ENCODE measurements at regions not wholly inside any gene's neighbourhood (a gene's known extent, or its start where the extent isn't known, plus 50 kb on each side); places are given as distances from the start of the nearest gene placed in this dataset.
"Not testable (repeated sequence)": the region's sequence is repeated elsewhere in the genome, so short reads cannot be mapped to it uniquely, and the experiment has no call there.

DNA sequence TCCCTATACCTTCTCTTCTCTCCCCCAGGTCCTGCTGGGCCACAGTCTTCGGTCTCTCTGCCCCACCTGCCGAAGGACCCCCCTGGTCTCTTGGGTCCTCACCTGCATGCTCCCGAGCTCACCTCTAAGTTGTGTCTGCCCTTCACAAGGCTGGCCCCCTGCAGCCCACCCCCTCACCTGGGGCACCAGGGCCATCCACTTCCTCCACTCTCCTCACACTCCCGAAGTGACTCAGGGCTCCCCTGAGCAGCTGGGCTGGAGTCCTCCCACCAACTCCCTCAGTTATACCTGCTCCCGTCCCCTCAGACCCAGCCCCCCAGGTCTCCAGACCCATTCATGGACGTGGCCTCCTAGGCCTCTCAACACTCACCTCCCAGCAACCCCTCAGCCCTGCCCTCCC is 822.0 kb downstream of the KCNJ18 start:
- CTCF ChIA-PET, result no interaction called here
- POLR2A ChIA-PET, result no interaction called here
- Histone ChIP-seq H3K27ac (ENCODE audit: low read depth, low read length) (no peak overlapping the region), H3K36me3 (ENCODE audit: insufficient read depth, low read length) (no peaks in the 10 kb centered on the region), H3K27me3 (ENCODE audit: insufficient read depth, low read length, poor library complexity, severe bottlenecking) (no peaks in the 10 kb centered on the region), H3K9me3 (ENCODE audit: low read length) (no peaks in the 10 kb centered on the region), H3K4me3 (ENCODE audit: low read length) (no peak overlapping the region), H3K4me1 (ENCODE audit: insufficient read depth, low read length) (no peaks in the 10 kb centered on the region)
- Mint-ChIP-seq H3K27ac (no peak overlapping the region), H3K27me3 (peaks cover 0 to 3% of the 10 kb centered on the region in 2 donors), H3K4me3 (no peak overlapping the region), H3K4me1 (no peaks in the 10 kb centered on the region), H3K36me3 (no peaks in the 10 kb centered on the region), H3K9me3 (peaks cover 0 to 22% (median 17%) of the 10 kb centered on the region in 5 donors)
- no peak for DNase-seq

DNA sequence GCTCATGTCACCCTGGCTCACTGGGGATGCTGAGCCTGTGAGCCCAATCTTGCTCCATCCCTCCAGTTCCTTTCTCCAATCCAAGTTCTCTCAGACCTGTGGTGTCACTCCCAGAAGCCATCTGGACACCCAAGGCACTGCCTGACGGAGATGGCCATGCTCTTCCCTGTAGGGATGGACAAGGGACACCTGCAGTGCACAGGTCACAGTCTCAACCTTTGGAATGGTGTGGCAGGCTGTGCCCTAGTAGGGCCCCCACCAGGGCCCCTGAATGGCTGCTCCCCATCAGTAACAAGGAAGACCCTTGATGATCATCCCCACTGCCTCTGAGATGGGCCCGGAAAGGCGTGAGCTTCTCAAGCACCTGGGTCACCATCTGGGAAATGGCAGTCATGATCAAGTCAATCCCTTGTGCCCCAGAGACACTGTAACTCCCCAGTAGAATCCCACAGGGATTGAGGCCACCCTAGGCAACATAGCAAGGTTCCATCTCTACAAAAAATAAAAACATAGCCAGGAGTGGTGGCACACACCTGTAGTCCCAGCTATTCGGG is 822.5 kb downstream of the KCNJ18 start:
- CTCF ChIA-PET, result no interaction called here
- peaks cover 0 to 22% (median 17%) of the 10 kb centered on the region in 5 donors for H3K9me3 Mint-ChIP-seq
- H3K9me3 ChIP-seq (ENCODE audit: low read length), result no peaks in the 10 kb centered on the region

DNA sequence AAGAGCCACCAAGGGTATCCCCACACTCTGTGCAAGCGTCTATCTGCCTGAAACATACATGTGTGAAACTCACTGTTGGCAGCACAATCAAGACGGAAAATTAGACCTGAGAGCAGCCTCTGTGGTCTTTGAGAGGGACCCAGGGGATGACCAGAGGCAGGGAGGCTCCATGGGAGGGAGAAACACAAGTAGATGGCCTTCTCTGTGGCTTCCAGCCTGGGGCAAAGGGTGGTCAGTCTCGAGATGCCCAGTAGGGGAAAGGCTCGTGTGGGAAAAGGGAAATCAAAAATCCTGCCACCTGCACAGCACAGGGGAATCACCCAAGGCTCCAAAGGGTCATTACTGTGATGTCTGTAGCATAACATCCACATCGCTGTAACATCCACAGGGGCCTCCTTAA is 823.3 kb downstream of the KCNJ18 start:
- peaks cover 0 to 3% of the 10 kb centered on the region in 2 donors for H3K27me3 Mint-ChIP-seq
- Histone ChIP-seq H3K4me3 (ENCODE audit: low read length) (no peak overlapping the region), H3K4me1 (ENCODE audit: insufficient read depth, low read length) (no peaks in the 10 kb centered on the region), H3K9me3 (ENCODE audit: low read length) (no peaks in the 10 kb centered on the region), H3K36me3 (ENCODE audit: insufficient read depth, low read length) (no peaks in the 10 kb centered on the region), H3K27me3 (ENCODE audit: insufficient read depth, low read length, poor library complexity, severe bottlenecking) (no peaks in the 10 kb centered on the region), H3K27ac (ENCODE audit: low read depth, low read length) (no peak overlapping the region)
- no peaks in the 10 kb centered on the region for H3K36me3 Mint-ChIP-seq
- H3K9me3 Mint-ChIP-seq, result peaks cover 0 to 22% (median 17%) of the 10 kb centered on the region in 5 donors
- H3K4me3 Mint-ChIP-seq, result no peak overlapping the region
- ChIA-PET CTCF (no interaction called here), POLR2A (no interaction called here)
- no peaks in the 10 kb centered on the region for H3K4me1 Mint-ChIP-seq
- no peak overlapping the region for H3K27ac Mint-ChIP-seq
- DNase-seq, result no peak

More for the DNA sequence above, 822.5 kb downstream of the KCNJ18 start:
- Histone ChIP-seq H3K36me3 (ENCODE audit: insufficient read depth, low read length) (no peaks in the 10 kb centered on the region), H3K4me3 (ENCODE audit: low read length) (no peak overlapping the region), H3K4me1 (ENCODE audit: insufficient read depth, low read length) (no peaks in the 10 kb centered on the region), H3K27ac (ENCODE audit: low read depth, low read length) (no peak overlapping the region), H3K27me3 (ENCODE audit: insufficient read depth, low read length, poor library complexity, severe bottlenecking) (no peaks in the 10 kb centered on the region)
- no peak overlapping the region for H3K27ac Mint-ChIP-seq
- H3K36me3 Mint-ChIP-seq, result no peaks in the 10 kb centered on the region
- peaks cover 0 to 3% of the 10 kb centered on the region in 2 donors for H3K27me3 Mint-ChIP-seq
- no peak overlapping the region for H3K4me3 Mint-ChIP-seq
- no peak for DNase-seq
- POLR2A ChIA-PET, result no interaction called here
- no peaks in the 10 kb centered on the region for H3K4me1 Mint-ChIP-seq

DNA sequence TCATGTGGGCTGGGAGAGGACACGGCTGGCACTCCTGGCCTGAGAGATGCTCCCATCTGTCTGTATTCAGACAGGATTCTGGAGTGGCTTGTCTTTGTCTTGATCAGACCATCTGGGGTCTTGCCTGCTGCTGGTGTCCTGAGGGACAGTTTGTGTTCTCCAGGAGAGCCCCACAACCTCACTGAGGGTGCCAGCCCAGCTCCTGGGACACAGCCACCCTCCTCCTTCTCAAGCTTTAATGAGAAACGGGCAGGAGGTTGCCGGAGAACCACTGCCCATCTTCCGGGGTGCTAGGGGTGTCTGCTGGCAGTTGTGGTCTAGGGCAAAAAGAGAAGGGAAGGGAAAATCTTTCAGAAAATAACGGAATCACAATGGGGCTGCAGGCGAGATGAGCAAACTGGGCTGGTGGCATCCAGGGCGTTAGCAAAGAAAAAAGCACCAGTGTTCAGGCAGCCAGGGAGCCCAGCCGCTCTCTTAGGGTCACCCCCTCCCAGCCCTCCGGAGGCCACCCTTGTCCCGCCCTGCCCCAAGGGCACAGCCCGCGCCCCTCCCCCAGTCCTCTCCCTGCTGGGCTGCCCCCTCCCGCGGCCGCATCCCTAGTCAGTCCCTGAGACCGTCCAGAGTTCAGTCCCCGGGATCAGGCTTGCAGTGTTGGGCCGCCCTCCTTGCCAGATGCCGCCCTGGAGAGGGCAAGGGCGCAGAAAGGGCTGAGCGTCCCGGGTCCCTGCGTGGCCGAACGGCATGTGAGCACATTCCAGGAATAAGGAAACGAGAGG is 824.7 kb downstream of the KCNJ18 start:
- Histone ChIP-seq H3K27me3 (ENCODE audit: insufficient read depth, low read length, poor library complexity, severe bottlenecking) (no peaks in the 10 kb centered on the region), H3K4me1 (ENCODE audit: insufficient read depth, low read length) (no peaks in the 10 kb centered on the region), H3K27ac (ENCODE audit: low read depth, low read length) (no peak overlapping the region), H3K9me3 (ENCODE audit: low read length) (no peaks in the 10 kb centered on the region), H3K4me3 (ENCODE audit: low read length) (no peak overlapping the region), H3K36me3 (ENCODE audit: insufficient read depth, low read length) (no peaks in the 10 kb centered on the region)
- H3K27ac Mint-ChIP-seq, result no peak overlapping the region
- no peak for DNase-seq
- H3K4me1 Mint-ChIP-seq, result no peaks in the 10 kb centered on the region
- H3K36me3 Mint-ChIP-seq, result no peaks in the 10 kb centered on the region
- H3K27me3 Mint-ChIP-seq, result peaks cover 0 to 3% of the 10 kb centered on the region in 2 donors
- CTCF ChIA-PET, result no interaction called here
- POLR2A ChIA-PET, result no interaction called here
- H3K4me3 Mint-ChIP-seq, result no peak overlapping the region
- peaks cover 0 to 22% (median 12%) of the 10 kb centered on the region in 5 donors for H3K9me3 Mint-ChIP-seq

DNA sequence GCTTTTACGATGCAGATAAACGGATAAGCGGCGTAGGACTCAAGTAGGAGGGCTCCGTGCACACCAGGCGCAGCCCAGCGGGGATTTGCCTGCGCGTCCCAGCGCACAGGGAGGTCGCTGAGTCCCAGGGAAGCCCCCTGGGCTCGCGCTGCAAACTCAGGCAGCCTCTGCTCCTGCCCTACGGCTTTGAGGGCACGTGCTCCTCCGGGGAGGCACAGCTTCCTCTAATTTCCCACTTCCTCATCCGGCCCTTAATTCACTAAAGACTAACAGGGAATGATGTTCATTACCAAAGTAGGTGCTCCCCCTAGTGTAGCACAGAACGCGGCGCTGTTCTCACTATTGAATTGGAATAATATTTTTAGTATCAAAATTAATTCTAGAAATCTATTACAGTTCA is 825.4 kb downstream of the KCNJ18 start:
- Mint-ChIP-seq H3K27me3 (peaks cover 0 to 3% of the 10 kb centered on the region in 2 donors), H3K4me3 (no peak overlapping the region), H3K36me3 (no peaks in the 10 kb centered on the region), H3K4me1 (no peaks in the 10 kb centered on the region), H3K9me3 (peaks cover 0 to 21% (median 12%) of the 10 kb centered on the region in 5 donors), H3K27ac (no peak overlapping the region)
- Histone ChIP-seq H3K9me3 (ENCODE audit: low read length) (no peaks in the 10 kb centered on the region), H3K27me3 (ENCODE audit: insufficient read depth, low read length, poor library complexity, severe bottlenecking) (no peaks in the 10 kb centered on the region), H3K4me1 (ENCODE audit: insufficient read depth, low read length) (no peaks in the 10 kb centered on the region), H3K27ac (ENCODE audit: low read depth, low read length) (no peak overlapping the region), H3K36me3 (ENCODE audit: insufficient read depth, low read length) (no peaks in the 10 kb centered on the region), H3K4me3 (ENCODE audit: low read length) (no peak overlapping the region)
- POLR2A ChIA-PET, result no interaction called here
- CTCF ChIA-PET, result no interaction called here
- DNase-seq, result no peak

DNA sequence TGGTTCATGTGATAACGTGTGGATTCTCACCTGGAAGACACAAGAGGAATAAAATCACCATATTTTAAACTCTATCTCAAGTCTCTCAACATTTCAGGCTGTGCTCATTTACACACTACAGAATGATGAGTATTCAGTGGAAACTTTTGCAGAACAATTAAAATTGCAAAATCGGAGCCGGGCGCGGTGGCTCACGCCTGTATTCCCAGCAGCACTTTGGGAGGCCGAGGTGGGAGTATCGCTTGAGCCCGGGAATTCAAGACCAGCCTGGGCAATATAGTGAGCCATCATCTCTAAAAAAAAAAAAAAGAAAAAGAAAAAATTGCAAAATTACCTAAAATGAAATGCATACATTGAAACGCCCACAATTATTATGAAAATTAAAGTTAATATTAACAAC is 825.9 kb downstream of the KCNJ18 start:
- Histone ChIP-seq H3K4me1 (ENCODE audit: insufficient read depth, low read length) (no peaks in the 10 kb centered on the region), H3K27me3 (ENCODE audit: insufficient read depth, low read length, poor library complexity, severe bottlenecking) (no peaks in the 10 kb centered on the region), H3K36me3 (ENCODE audit: insufficient read depth, low read length) (no peaks in the 10 kb centered on the region), H3K9me3 (ENCODE audit: low read length) (no peaks in the 10 kb centered on the region), H3K27ac (ENCODE audit: low read depth, low read length) (no peak overlapping the region), H3K4me3 (ENCODE audit: low read length) (no peak overlapping the region)
- no peak overlapping the region for H3K4me3 Mint-ChIP-seq
- H3K4me1 Mint-ChIP-seq, result no peaks in the 10 kb centered on the region
- POLR2A ChIA-PET, result no interaction called here
- H3K9me3 Mint-ChIP-seq, result peaks cover 0 to 21% (median 12%) of the 10 kb centered on the region in 5 donors
- CTCF ChIA-PET, result no interaction called here
- no peak for DNase-seq
- H3K36me3 Mint-ChIP-seq, result no peaks in the 10 kb centered on the region
- peaks cover 0 to 3% of the 10 kb centered on the region in 2 donors for H3K27me3 Mint-ChIP-seq
- H3K27ac Mint-ChIP-seq, result no peak overlapping the region

DNA sequence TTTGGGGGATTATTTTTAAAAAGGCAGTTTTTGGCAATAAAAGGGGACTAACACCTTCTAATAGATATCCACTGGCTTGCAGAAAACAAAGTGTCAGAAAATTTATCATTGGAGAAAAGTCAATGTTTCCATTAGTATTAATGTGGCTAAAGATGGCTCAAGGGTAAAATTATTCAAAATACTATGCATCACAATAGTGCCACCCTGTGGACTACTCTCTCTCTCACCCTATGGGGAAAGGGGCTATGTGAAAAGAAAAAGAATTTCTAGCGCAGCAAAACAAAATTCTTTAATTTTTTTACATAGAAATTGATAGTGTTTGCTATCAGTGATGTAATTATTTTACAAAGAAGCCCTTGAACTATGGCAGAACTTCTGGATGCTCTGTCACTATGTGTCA is 856.5 kb downstream of the KCNJ18 start:
- H3K4me3 ChIP-seq (ENCODE audit: low read length); H3K36me3 ChIP-seq (ENCODE audit: insufficient read depth, low read length); H3K36me3 Mint-ChIP-seq; POLR2A ChIA-PET; H3K4me3 Mint-ChIP-seq; H3K27me3 Mint-ChIP-seq; H3K27ac Mint-ChIP-seq; H3K27ac ChIP-seq (ENCODE audit: low read depth, low read length); H3K4me1 ChIP-seq (ENCODE audit: insufficient read depth, low read length); H3K27me3 ChIP-seq (ENCODE audit: insufficient read depth, low read length, poor library complexity, severe bottlenecking); H3K9me3 ChIP-seq (ENCODE audit: low read length); CTCF ChIA-PET; H3K4me1 Mint-ChIP-seq; DNase-seq: not testable (repeated sequence)
- H3K9me3 Mint-ChIP-seq, result peaks cover 0 to 12% (median 4%) of the 10 kb centered on the region in 5 donors

DNA sequence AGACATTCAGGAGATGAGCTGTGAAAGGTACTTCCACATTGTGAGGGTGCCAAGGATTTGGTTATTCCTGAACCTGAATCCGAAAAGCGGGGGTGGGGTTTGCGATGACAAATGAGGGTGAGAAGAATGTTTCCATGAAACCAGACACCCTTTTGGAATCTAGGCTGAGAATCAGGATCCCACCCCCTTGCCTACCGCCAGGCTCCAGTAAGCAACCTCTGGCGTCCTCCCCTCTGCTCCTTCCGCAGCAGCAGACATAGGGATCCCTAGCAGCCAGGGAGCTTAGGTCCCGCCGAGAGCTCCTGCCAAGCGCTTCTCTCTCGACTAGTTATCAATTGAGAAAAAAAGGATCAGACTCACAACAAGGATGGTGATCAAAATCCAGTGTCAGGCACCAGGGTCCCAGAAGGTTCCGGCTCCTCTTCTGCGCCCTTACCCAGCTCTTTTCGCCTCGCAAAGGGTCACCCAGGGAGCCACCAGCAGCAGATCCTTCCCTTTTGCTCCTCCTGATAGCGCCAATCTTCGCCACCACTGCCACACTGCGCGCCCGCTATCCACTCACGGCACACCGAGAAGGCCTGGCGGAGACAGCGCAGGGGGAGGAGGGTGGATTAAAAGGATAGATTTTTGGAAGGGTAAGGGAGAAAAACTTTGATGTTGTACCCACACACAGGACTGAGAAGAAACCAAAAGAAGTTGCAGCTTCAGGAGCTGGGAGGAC is 859.5 kb downstream of the KCNJ18 start:
- POLR2A ChIA-PET; H3K27me3 ChIP-seq (ENCODE audit: insufficient read depth, low read length, poor library complexity, severe bottlenecking); H3K36me3 Mint-ChIP-seq; CTCF ChIA-PET; H3K9me3 ChIP-seq (ENCODE audit: low read length); H3K27ac Mint-ChIP-seq; H3K36me3 ChIP-seq (ENCODE audit: insufficient read depth, low read length); H3K27me3 Mint-ChIP-seq; H3K4me1 ChIP-seq (ENCODE audit: insufficient read depth, low read length); H3K27ac ChIP-seq (ENCODE audit: low read depth, low read length); H3K4me3 ChIP-seq (ENCODE audit: low read length); H3K4me3 Mint-ChIP-seq; DNase-seq; H3K4me1 Mint-ChIP-seq: not testable (repeated sequence)
- peaks cover 3 to 20% (median 7%) of the 10 kb centered on the region in 5 donors for H3K9me3 Mint-ChIP-seq

Data from CD8-positive, alpha-beta memory T cell (primary cell).